Gastrocnemius medialis (tissue), 4 donors: ENCODE measurements at regions not wholly inside any gene's neighbourhood (a gene's known extent, or its start where the extent isn't known, plus 50 kb on each side); places are given as distances from the start of the nearest gene placed in this dataset.

Experiments used
- POLR2A ChIP-seq, 2 donors: fragments of 450-650 bp; IDR thresholded peaks; one replicate each; pipeline ENCODE4 v1.6.1; 2017; ENCODE audit warnings: antibody characterized with exemption in 2 of 2, mild to moderate bottlenecking in 2 of 2, moderate library complexity in 2 of 2
- TF ChIP-seq, protein P1 (sequence below), 5 experiments: fragments of 450-650 bp in 3 of 5; fragments of 200-600 bp in 2 of 5; sonication (generic) in 2 of 5; IDR thresholded peaks in 4 of 5; conservative IDR thresholded peaks in 1 of 5; 1 replicate in 4 of 5; 2 replicates in 1 of 5; pipeline ENCODE4 v1.5.1; 2016 to 2019; ENCODE audit warnings: antibody characterized with exemption in 5 of 5, mild to moderate bottlenecking in 3 of 5, moderate library complexity in 3 of 5

DNA sequence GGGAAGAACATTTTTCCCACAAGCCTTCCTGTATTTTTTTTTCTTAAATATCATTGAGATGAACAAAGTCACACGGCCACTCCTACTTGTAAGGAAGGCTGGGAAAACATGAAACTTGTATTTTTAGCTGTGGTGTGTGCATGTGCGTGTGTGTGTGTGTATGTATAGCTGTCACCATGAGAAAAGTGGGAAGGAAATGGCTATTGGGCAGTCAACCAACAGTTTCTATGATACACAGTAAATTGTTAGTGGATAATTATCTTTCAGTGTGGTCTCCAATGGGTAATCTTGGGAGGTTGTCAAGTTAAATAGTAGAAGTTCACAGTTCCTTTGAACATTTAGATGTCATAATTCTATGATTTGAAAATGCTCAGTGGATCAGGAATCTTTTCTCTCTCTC, 132.7 kb upstream of the USP24 start:
- no peak for TF ChIP-seq POLR2A (IDR thresholded peaks at IDR 0.05)
- TF ChIP-seq, protein P1, sequence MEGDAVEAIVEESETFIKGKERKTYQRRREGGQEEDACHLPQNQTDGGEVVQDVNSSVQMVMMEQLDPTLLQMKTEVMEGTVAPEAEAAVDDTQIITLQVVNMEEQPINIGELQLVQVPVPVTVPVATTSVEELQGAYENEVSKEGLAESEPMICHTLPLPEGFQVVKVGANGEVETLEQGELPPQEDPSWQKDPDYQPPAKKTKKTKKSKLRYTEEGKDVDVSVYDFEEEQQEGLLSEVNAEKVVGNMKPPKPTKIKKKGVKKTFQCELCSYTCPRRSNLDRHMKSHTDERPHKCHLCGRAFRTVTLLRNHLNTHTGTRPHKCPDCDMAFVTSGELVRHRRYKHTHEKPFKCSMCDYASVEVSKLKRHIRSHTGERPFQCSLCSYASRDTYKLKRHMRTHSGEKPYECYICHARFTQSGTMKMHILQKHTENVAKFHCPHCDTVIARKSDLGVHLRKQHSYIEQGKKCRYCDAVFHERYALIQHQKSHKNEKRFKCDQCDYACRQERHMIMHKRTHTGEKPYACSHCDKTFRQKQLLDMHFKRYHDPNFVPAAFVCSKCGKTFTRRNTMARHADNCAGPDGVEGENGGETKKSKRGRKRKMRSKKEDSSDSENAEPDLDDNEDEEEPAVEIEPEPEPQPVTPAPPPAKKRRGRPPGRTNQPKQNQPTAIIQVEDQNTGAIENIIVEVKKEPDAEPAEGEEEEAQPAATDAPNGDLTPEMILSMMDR (IDR thresholded peaks at IDR 0.05 in 4 of 5, conservative IDR thresholded peaks at IDR 0.05 in 1 of 5) = no peak
